HG03139 (cell line): ENCODE measurements at regions not wholly inside any gene's neighbourhood (a gene's known extent, or its start where the extent isn't known, plus 50 kb on each side); places are given as distances from the start of the nearest gene placed in this dataset.

Experiments
- ATAC-seq: cut with Tn5 transposase; IDR thresholded peaks from one replicate; pipeline ENCODE4 v1.9.1; 2021; ENCODE audit not compliant: unreplicated experiment

- ATAC-seq, result no peak
Measured at GRCh38 chr2:383888-384287, 96.0 kb upstream of the ALKAL2 start.

- no peak for ATAC-seq
Measured at GRCh38 chr2:383178-383577, 95.3 kb upstream of the ALKAL2 start.

GRCh38 chr2:382728-383022 lies 94.8 kb upstream of the ALKAL2 start:
- no peak for ATAC-seq

- ATAC-seq, result no peak
Measured at GRCh38 chr2:381941-382727, 94.2 kb upstream of the ALKAL2 start.

GRCh38 chr2:381181-381580 lies 93.3 kb upstream of the ALKAL2 start:
- ATAC-seq, result no peak

GRCh38 chr2:380772-381171 lies 92.9 kb upstream of the ALKAL2 start:
- no peak for ATAC-seq

GRCh38 chr2:380221-380620 lies 92.3 kb upstream of the ALKAL2 start:
- ATAC-seq, result no peak

- ATAC-seq, result no peak
Measured at GRCh38 chr2:379778-380177, 91.9 kb upstream of the ALKAL2 start.

GRCh38 chr2:378364-378763 lies 90.5 kb upstream of the ALKAL2 start:
- ATAC-seq, result no peak

- ATAC-seq, result no peak
Measured at GRCh38 chr2:377414-377813, 89.5 kb upstream of the ALKAL2 start.

GRCh38 chr2:375956-376307 lies 88.0 kb upstream of the ALKAL2 start:
- no peak for ATAC-seq

- no peak for ATAC-seq
Measured at GRCh38 chr2:375270-375955, 87.5 kb upstream of the ALKAL2 start.

- no peak for ATAC-seq
Measured at GRCh38 chr2:368386-368785, 80.5 kb upstream of the ALKAL2 start.

GRCh38 chr2:367246-367645 lies 79.4 kb upstream of the ALKAL2 start:
- no peak for ATAC-seq

GRCh38 chr2:366706-367105 lies 78.8 kb upstream of the ALKAL2 start:
- no peak for ATAC-seq

- no peak for ATAC-seq
Measured at GRCh38 chr2:365367-366275, 77.7 kb upstream of the ALKAL2 start.

- no peak for ATAC-seq
Measured at GRCh38 chr2:363824-364470, 76.1 kb upstream of the ALKAL2 start.

- no peak for ATAC-seq
Measured at GRCh38 chr2:362924-363323, 75.0 kb upstream of the ALKAL2 start.

- no peak for ATAC-seq
Measured at GRCh38 chr2:360124-360523, 72.2 kb upstream of the ALKAL2 start.

GRCh38 chr2:359047-359446 lies 71.2 kb upstream of the ALKAL2 start:
- no peak for ATAC-seq

- no peak for ATAC-seq
Measured at GRCh38 chr2:357811-358210, 69.9 kb upstream of the ALKAL2 start.
